PC-9 (cell line): ENCODE measurements at regions not wholly inside any gene's neighbourhood (a gene's known extent, or its start where the extent isn't known, plus 50 kb on each side); places are given as distances from the start of the nearest gene placed in this dataset.

Experiments used
- BruUV-seq: library from RNA; stranded (reverse); fragments of 400-500 nt; replicated peaks from 2 replicates; lab custom pipeline; 2021; lab: Mats Ljungman, UMichigan
- CTCF ChIA-PET: fragments of 300-600 bp; sonication (Branson Sonifier 250); formaldehyde crosslinking; loops from one replicate; lab custom pipeline; 2022; ENCODE audit warnings: antibody characterized with exemption; lab: Charles Lee
- POLR2A ChIA-PET: fragments of 300-600 bp; sonication (Branson Sonifier 250); formaldehyde crosslinking; loops from one replicate; lab custom pipeline; 2022; ENCODE audit warnings: antibody characterized with exemption; ENCODE audit not compliant: unreplicated experiment; lab: Charles Lee
- DNase-seq, 2 experiments: peaks; one replicate each; pipeline versions ENCODE4 v3.0.0 to v3.0.0-alpha.2; 2015 to 2022; ENCODE audit warnings: mixed read lengths in 1 of 2
- H2AFZ ChIP-seq: fragments of 200-600 bp; sonication (generic); 2 replicates; pipeline ENCODE4 v1.8.1; 2017; ENCODE audit warnings: antibody characterized with exemption
- H3F3A ChIP-seq: fragments of 200-600 bp; sonication (generic); 2 replicates; pipeline ENCODE4 v1.8.1; 2017; ENCODE audit warnings: antibody characterized with exemption, mild to moderate bottlenecking, low read depth; ENCODE audit not compliant: insufficient read depth
- H3K27ac ChIP-seq: fragments of 200-600 bp; sonication (generic); 2 replicates; pipeline ENCODE4 v1.6.1; 2016; ENCODE audit warnings: mixed run types
- H3K27me3 ChIP-seq: fragments of 200-600 bp; sonication (generic); 2 replicates; pipeline ENCODE4 v1.6.1; 2016; ENCODE audit warnings: low read depth, mixed run types; ENCODE audit not compliant: insufficient read depth
- H3K36me3 ChIP-seq: fragments of 200-600 bp; sonication (generic); 2 replicates; pipeline ENCODE4 v1.6.1; 2016; ENCODE audit warnings: low read depth, mixed run types
- H3K4me1 ChIP-seq: fragments of 200-600 bp; sonication (generic); replicated peaks from 2 replicates; pipeline ENCODE4 v1.6.1; 2016; ENCODE audit warnings: mixed run types; ENCODE audit not compliant: insufficient read depth
- H3K4me2 ChIP-seq: fragments of 200-600 bp; sonication (generic); 2 replicates; pipeline ENCODE4 v1.6.1; 2017; ENCODE audit warnings: mixed run types
- H3K4me3 ChIP-seq: fragments of 200-600 bp; sonication (generic); 2 replicates; pipeline ENCODE4 v1.6.1; 2016; ENCODE audit warnings: mixed run types
- H3K79me2 ChIP-seq: fragments of 200-600 bp; sonication (generic); 2 replicates; pipeline ENCODE4 v1.6.1; 2017; ENCODE audit warnings: low read depth, mixed run types
- H3K9me2 ChIP-seq: fragments of 200-600 bp; sonication (generic); 2 replicates; pipeline ENCODE4 v1.8.1; 2017; ENCODE audit warnings: mild to moderate bottlenecking; ENCODE audit not compliant: insufficient read depth
- H3K9me3 ChIP-seq: fragments of 200-600 bp; sonication (generic); 2 replicates; pipeline ENCODE4 v1.8.1; 2016; ENCODE audit warnings: low read depth; ENCODE audit not compliant: insufficient read depth
- H4K20me1 ChIP-seq: fragments of 200-600 bp; sonication (generic); 2 replicates; pipeline ENCODE4 v1.8.1; 2017; ENCODE audit not compliant: insufficient read depth
- EZH2 ChIP-seq: fragments of 200-600 bp; sonication (generic); IDR thresholded peaks from 2 replicates; pipeline ENCODE4 v1.8.0; 2017; ENCODE audit warnings: antibody characterized with exemption, low read depth
- intact Hi-C: fragments of 100-400 bp; cut with micrococcal nuclease; formaldehyde crosslinking; loops from one replicate; pipeline ENCODE4 v1.10.0; 2022; ENCODE audit not compliant: unreplicated experiment
- TF ChIP-seq, protein P1 (sequence below): fragments of 200-600 bp; sonication (generic); conservative IDR thresholded peaks from 2 replicates; pipeline ENCODE4 v1.6.1; 2017; ENCODE audit warnings: mixed run types, antibody characterized with exemption, mild to moderate bottlenecking, moderate library complexity

DNA sequence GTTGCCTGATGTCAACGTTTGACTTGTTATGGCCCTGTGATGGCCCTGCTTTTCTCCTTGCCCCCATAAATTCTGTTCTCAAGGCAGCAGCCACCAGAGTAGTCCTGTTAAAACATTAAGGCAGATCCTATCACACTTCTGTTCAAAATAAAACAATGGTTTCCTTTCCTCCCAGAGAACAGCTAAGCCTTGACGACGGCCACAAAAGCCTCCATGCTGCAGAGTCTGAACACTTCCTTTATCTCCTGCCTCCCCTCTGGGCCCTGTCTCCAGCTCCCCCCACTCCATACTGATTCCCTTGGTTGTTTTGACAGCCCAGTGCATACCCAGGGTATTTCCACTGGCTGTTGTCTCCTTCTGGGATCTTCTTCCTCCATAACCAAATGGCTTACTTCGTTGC is 618.1 kb downstream of the MED13L start:
- BruUV-seq, result no TSS peak
- Histone ChIP-seq H3K9me2 (no peaks in the 10 kb centered on the region), H3K4me1 (no peaks in the 10 kb centered on the region), H3F3A (no peaks in the 10 kb centered on the region), H3K36me3 (no peaks in the 10 kb centered on the region), H3K27me3 (no peaks in the 10 kb centered on the region; the same call in 1 of the 2 replicates), H3K79me2 (no peaks in the 10 kb centered on the region), H2AFZ (no peak overlapping the region), H3K9me3 (no peaks in the 10 kb centered on the region), H4K20me1 (no peaks in the 10 kb centered on the region), H3K27ac (no peak overlapping the region), H3K4me2 (no peak overlapping the region), H3K4me3 (no peak overlapping the region)
- DNase-seq, result no peak
- TF ChIP-seq, protein P1, sequence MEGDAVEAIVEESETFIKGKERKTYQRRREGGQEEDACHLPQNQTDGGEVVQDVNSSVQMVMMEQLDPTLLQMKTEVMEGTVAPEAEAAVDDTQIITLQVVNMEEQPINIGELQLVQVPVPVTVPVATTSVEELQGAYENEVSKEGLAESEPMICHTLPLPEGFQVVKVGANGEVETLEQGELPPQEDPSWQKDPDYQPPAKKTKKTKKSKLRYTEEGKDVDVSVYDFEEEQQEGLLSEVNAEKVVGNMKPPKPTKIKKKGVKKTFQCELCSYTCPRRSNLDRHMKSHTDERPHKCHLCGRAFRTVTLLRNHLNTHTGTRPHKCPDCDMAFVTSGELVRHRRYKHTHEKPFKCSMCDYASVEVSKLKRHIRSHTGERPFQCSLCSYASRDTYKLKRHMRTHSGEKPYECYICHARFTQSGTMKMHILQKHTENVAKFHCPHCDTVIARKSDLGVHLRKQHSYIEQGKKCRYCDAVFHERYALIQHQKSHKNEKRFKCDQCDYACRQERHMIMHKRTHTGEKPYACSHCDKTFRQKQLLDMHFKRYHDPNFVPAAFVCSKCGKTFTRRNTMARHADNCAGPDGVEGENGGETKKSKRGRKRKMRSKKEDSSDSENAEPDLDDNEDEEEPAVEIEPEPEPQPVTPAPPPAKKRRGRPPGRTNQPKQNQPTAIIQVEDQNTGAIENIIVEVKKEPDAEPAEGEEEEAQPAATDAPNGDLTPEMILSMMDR, result no peak
- no peak for TF ChIP-seq EZH2
- CTCF ChIA-PET, result no interaction called here
- intact Hi-C loops, result no loop called here
- POLR2A ChIA-PET, result no interaction called here

DNA sequence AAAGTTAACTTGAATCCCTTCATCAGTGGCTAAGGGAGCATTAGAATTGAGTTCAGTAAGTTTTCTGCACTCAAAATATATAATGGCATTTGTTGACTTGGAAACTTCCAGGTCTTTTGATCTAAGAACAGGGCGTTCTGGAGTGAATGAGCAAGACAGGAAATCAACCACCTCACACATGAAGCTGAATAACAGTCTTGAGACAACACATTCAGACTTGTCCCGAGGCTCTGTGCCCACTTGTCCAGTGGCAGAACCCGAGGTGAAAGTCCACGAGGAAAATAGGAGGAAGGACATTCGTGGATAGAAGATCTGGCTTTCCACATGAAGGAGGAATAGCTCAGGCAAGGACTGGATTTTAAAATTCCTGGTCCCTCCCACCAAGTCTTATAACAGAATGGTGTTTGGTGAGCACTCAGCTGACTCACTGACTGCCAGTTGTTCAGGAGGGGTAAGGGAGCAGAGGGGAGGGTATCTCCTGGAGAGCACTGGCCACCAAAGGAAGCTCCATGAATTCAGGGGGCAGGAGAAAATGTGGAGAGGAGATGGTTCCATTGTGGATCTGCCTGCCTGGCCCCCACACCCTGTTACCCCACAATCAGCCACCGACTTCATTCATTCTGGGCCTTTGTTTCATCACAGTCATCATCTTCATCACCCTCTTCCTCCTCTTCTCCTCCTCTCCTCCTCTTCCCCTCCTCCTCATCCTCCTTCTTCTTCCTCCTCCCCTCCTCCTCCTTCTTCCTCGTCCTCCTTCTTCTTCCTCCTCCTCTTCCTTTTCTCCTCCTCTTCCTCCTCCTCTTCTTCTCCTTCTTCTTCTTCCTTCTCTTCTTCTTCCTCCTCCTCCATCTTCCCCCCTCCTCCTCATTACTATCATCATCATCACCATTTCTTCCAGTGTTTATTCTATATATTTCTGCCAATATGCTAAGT is 620.1 kb downstream of the MED13L start:
- Histone ChIP-seq H3K4me3 (no peak overlapping the region), H3K4me2 (no peak overlapping the region), H2AFZ (no peak overlapping the region), H3K9me2 (no peaks in the 10 kb centered on the region), H4K20me1 (no peaks in the 10 kb centered on the region), H3K79me2 (no peaks in the 10 kb centered on the region), H3K27me3 (no peaks in the 10 kb centered on the region; the same call in 1 of the 2 replicates), H3F3A (no peaks in the 10 kb centered on the region), H3K4me1 (no peaks in the 10 kb centered on the region), H3K9me3 (no peaks in the 10 kb centered on the region), H3K27ac (no peak overlapping the region), H3K36me3 (no peaks in the 10 kb centered on the region)
- intact Hi-C loops, result no loop called here
- POLR2A ChIA-PET, result interaction anchor here (0.5 kb wide), 1 partner anchor 1278 kb away, joined by 4 read pairs; no protein-coding TSS in a partner anchor
- no peak for DNase-seq
- BruUV-seq, result no TSS peak
- CTCF ChIA-PET, result no interaction called here
- TF ChIP-seq EZH2, result no peak
- TF ChIP-seq, protein P1, result no peak

DNA sequence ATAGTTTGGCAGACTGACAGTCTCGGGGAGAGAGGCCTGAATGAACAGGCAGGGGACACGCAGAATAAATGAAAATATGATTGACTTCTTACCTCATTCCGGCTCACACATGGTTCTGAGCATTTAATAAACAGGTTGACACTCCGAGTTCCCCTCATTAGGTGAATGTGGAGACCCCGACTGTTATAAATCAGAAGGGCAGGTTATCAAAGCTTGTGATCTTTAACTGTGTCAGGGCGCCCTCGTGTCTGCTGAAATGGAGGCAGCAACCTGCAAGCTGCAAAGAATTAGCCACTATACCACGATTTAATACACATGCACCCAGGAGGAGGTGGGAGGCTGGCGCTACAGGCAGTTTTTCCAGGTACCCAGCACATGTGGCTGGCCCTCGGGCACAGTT is 627.5 kb downstream of the MED13L start:
- no peaks in the 10 kb centered on the region for H3K4me1 ChIP-seq
- no peak overlapping the region for H2AFZ ChIP-seq
- H3K27ac ChIP-seq, result no peak overlapping the region
- peaks cover 8% of the 10 kb centered on the region; the same call in 1 of the 2 replicates for H3K27me3 ChIP-seq
- TF ChIP-seq EZH2, result no peak
- DNase-seq, result no peak
- H4K20me1 ChIP-seq, result no peaks in the 10 kb centered on the region
- intact Hi-C loops, result no loop called here
- no peak overlapping the region for H3K4me2 ChIP-seq
- no peaks in the 10 kb centered on the region for H3K36me3 ChIP-seq
- no peaks in the 10 kb centered on the region for H3K9me2 ChIP-seq
- POLR2A ChIA-PET, result no interaction called here
- H3K4me3 ChIP-seq, result no peak overlapping the region
- H3K9me3 ChIP-seq, result no peaks in the 10 kb centered on the region; the same call in 1 of the 2 replicates
- no peaks in the 10 kb centered on the region for H3F3A ChIP-seq
- H3K79me2 ChIP-seq, result no peaks in the 10 kb centered on the region
- no TSS peak for BruUV-seq
- CTCF ChIA-PET, result no interaction called here
